ENCODE measurements at regions not wholly inside any gene's neighbourhood (a gene's known extent, or its start where the extent isn't known, plus 50 kb on each side); places are given as distances from the start of the nearest gene placed in this dataset.
"Not testable (repeated sequence)": the region's sequence is repeated elsewhere in the genome, so short reads cannot be mapped to it uniquely, and the experiment has no call there.

GRCh38 chrX:111581086-111581485 is 69.6 kb downstream of the SERTM2 start:
- no peak for DNase-seq

GRCh38 chrX:111585337-111585736 is 73.9 kb downstream of the SERTM2 start:
- DNase-seq = no peak

GRCh38 chrX:111594348-111594877 is 83.0 kb downstream of the SERTM2 start:
- DNase-seq = not testable (repeated sequence)

- DNase-seq = no peak
Measured at GRCh38 chrX:111597967-111598366, 83.0 kb upstream of the ALG13 start.

GRCh38 chrX:111608724-111609123 is 72.2 kb upstream of the ALG13 start:
- DNase-seq = no peak

- peak; percentile 77 for DNase-seq
Measured at GRCh38 chrX:111609206-111609605, 71.8 kb upstream of the ALG13 start.

- DNase-seq = no peak
Measured at GRCh38 chrX:111615227-111615626, 65.7 kb upstream of the ALG13 start.

- no peak for DNase-seq
Measured at GRCh38 chrX:111616786-111617185, 64.2 kb upstream of the ALG13 start.

- not testable (repeated sequence) for DNase-seq
Measured at GRCh38 chrX:111620084-111620483, 60.9 kb upstream of the ALG13 start.

GRCh38 chrX:111624169-111624568 is 56.8 kb upstream of the ALG13 start:
- no peak for DNase-seq

- DNase-seq = not testable (repeated sequence)
Measured at GRCh38 chrX:111627256-111627655, 53.7 kb upstream of the ALG13 start.
